Keratinocyte (primary cell): ENCODE measurements at regions not wholly inside any gene's neighbourhood (a gene's known extent, or its start where the extent isn't known, plus 50 kb on each side); places are given as distances from the start of the nearest gene placed in this dataset.
A peak's percentile ranks its signal among the peaks of the same experiment; 100 is the strongest.

Source experiments
- DNase-seq: peaks from one replicate; pipeline ENCODE4 v3.0.0-alpha.2; 2011; ENCODE audit warnings: low read depth, missing footprints, low spot score
- FAIRE-seq: peaks from 2 replicates; lab custom pipeline; 2011; peaks lifted over from hg19 to GRCh38; lab: Jason Lieb, UNC
- H2AFZ ChIP-seq: 2 replicates; pipeline ENCODE4 v1.6.0; 2012; ENCODE audit warnings: low read length, control low read depth, inconsistent platforms; ENCODE audit not compliant: control insufficient read depth
- H3K27ac ChIP-seq: 2 replicates; pipeline ENCODE4 v1.5.1; 2011; ENCODE audit warnings: low read length; ENCODE audit not compliant: control insufficient read depth, insufficient read depth
- H3K27me3 ChIP-seq: 3 replicates; pipeline ENCODE4 v1.6.0; 2011; ENCODE audit warnings: low read length; ENCODE audit not compliant: control insufficient read depth, insufficient read depth; ENCODE audit errors: extremely low read depth
- H3K36me3 ChIP-seq, 2 experiments: 2 replicates in 1 of 2; 3 replicates in 1 of 2; pipeline ENCODE4 v1.5.1; 2011; ENCODE audit warnings: low read length in 2 of 2, mild to moderate bottlenecking in 1 of 2; ENCODE audit not compliant: control insufficient read depth in 2 of 2, insufficient read depth in 2 of 2; ENCODE audit errors: extremely low read depth in 1 of 2
- H3K4me1 ChIP-seq: 3 replicates; pipeline ENCODE4 v1.5.1; 2011; ENCODE audit warnings: low read length; ENCODE audit not compliant: control insufficient read depth, insufficient read depth; ENCODE audit errors: extremely low read depth
- H3K4me2 ChIP-seq: 3 replicates; pipeline ENCODE4 v1.6.0; 2011; ENCODE audit warnings: low read depth, low read length; ENCODE audit not compliant: control insufficient read depth, insufficient read depth; ENCODE audit errors: extremely low read depth
- H3K4me3 ChIP-seq, 3 experiments: fragments of 200-600 bp in 1 of 3; sonication (generic) in 1 of 3; 2 replicates in 2 of 3; 3 replicates in 1 of 3; pipeline ENCODE4 v1.5.1; 2011 to 2016; ENCODE audit warnings: low read length in 3 of 3, mild to moderate bottlenecking in 3 of 3, control low read depth in 2 of 3, inconsistent platforms in 1 of 3, low read depth in 1 of 3, mixed read lengths in 1 of 3, mixed run types in 1 of 3, moderate library complexity in 1 of 3; ENCODE audit not compliant: control insufficient read depth in 2 of 3, insufficient read depth in 2 of 3; ENCODE audit errors: extremely low read depth in 1 of 3
- H3K79me2 ChIP-seq: 2 replicates; pipeline ENCODE4 v1.6.0; 2012; ENCODE audit warnings: low read length; ENCODE audit not compliant: control insufficient read depth, insufficient read depth
- H3K9ac ChIP-seq: 3 replicates; pipeline ENCODE4 v1.6.0; 2011; ENCODE audit warnings: low read length; ENCODE audit not compliant: control insufficient read depth, insufficient read depth; ENCODE audit errors: extremely low read depth
- H3K9me1 ChIP-seq: 3 replicates; pipeline ENCODE4 v1.6.0; 2011; ENCODE audit warnings: low read length; ENCODE audit not compliant: control insufficient read depth, insufficient read depth; ENCODE audit errors: extremely low read depth
- H3K9me3 ChIP-seq: 2 replicates; pipeline ENCODE4 v1.5.1; 2012; ENCODE audit warnings: low read depth, low read length; ENCODE audit not compliant: control insufficient read depth
- H4K20me1 ChIP-seq: 3 replicates; pipeline ENCODE4 v1.6.0; 2011; ENCODE audit warnings: low read length; ENCODE audit not compliant: control insufficient read depth, insufficient read depth; ENCODE audit errors: extremely low read depth
- CTCF ChIP-seq, 3 experiments: IDR thresholded peaks in 1 of 3; conservative IDR thresholded peaks in 1 of 3; optimal IDR thresholded peaks in 1 of 3; 2 replicates in 2 of 3; 3 replicates in 1 of 3; pipeline versions ENCODE3 to v1.5.1; 2011; ENCODE audit warnings: low read length in 3 of 3, mild to moderate bottlenecking in 3 of 3, moderate library complexity in 2 of 3, control low read depth in 1 of 3, inconsistent platforms in 1 of 3; ENCODE audit not compliant: insufficient read depth in 2 of 3; ENCODE audit errors: extremely low read depth in 1 of 3
- EZH2 ChIP-seq: IDR thresholded peaks from one replicate; pipeline ENCODE4 v1.6.1; 2012; ENCODE audit warnings: inconsistent platforms, mild to moderate bottlenecking, low read length, moderate library complexity
- dilution Hi-C: fragments of 300-500 bp; cut with MboI; formaldehyde crosslinking; loops from one replicate; pipeline ENCODE4 v1.7.0; 2020; ENCODE audit warnings: low sequenced_read_pairs; ENCODE audit not compliant: extremely low pct_ligation_motif_present

GRCh38 chr7:113657603-113658002, 261.2 kb downstream of the PPP1R3A start:
- no peak for FAIRE-seq
- dilution Hi-C loops: no loop called here
- no peak overlapping the region for H3K9ac ChIP-seq

GRCh38 chr7:113652501-113652900, 266.3 kb downstream of the PPP1R3A start:
- dilution Hi-C loops: no loop called here
- H3K4me2 ChIP-seq: peak overlapping the region; percentile 37

More at GRCh38 chr7:113657603-113658002, 261.2 kb downstream of the PPP1R3A start:
- Histone ChIP-seq H3K79me2 (no peaks in the 10 kb centered on the region), H3K4me3 (no peak overlapping the region), H3K9me3 (no peaks in the 10 kb centered on the region), H3K9me1 (no peaks in the 10 kb centered on the region), H4K20me1 (no peaks in the 10 kb centered on the region), H3K27ac (no peak overlapping the region), H2AFZ (peak overlapping the region; percentile 52), H3K36me3 (no peaks in the 10 kb centered on the region), H3K4me1 (peaks cover 4% of the 10 kb centered on the region), H3K4me2 (no peak overlapping the region), H3K27me3 (no peaks in the 10 kb centered on the region)
- TF ChIP-seq CTCF (optimal IDR thresholded peaks at IDR 0.05 in 1 of 3, IDR thresholded peaks at IDR 0.05 in 1 of 3, conservative IDR thresholded peaks at IDR 0.05 in 1 of 3; ENCODE audit: extremely low read depth in 1 of 3, insufficient read depth in 2 of 3, low read length in 3 of 3) (no peak), EZH2 (no peak)
- no peak for DNase-seq

More at GRCh38 chr7:113652501-113652900, 266.3 kb downstream of the PPP1R3A start:
- Histone ChIP-seq H3K36me3 (no peaks in the 10 kb centered on the region), H3K9me1 (no peaks in the 10 kb centered on the region), H3K9ac (no peak overlapping the region), H3K27me3 (no peaks in the 10 kb centered on the region), H3K79me2 (no peaks in the 10 kb centered on the region), H3K4me1 (peaks cover 9% of the 10 kb centered on the region), H3K27ac (peak overlapping the region; percentile 37), H3K4me3 (no peak overlapping the region), H3K9me3 (no peaks in the 10 kb centered on the region), H2AFZ (peak overlapping the region; percentile 84), H4K20me1 (no peaks in the 10 kb centered on the region)
- TF ChIP-seq EZH2 (no peak), CTCF (optimal IDR thresholded peaks at IDR 0.05 in 1 of 3, IDR thresholded peaks at IDR 0.05 in 1 of 3, conservative IDR thresholded peaks at IDR 0.05 in 1 of 3; ENCODE audit: extremely low read depth in 1 of 3, insufficient read depth in 2 of 3, low read length in 3 of 3) (no peak)
- DNase-seq: peak; percentile 49
- peak; percentile 67 for FAIRE-seq
